GM12891 (cell line): ENCODE measurements at regions not wholly inside any gene's neighbourhood (a gene's known extent, or its start where the extent isn't known, plus 50 kb on each side); places are given as distances from the start of the nearest gene placed in this dataset.

Experiments
- POLR2A ChIP-seq: IDR thresholded peaks from 2 replicates; pipeline ENCODE4 v1.6.1; 2011; ENCODE audit warnings: low read depth, low read length, control low read depth
- POLR2AphosphoS5 ChIP-seq: IDR thresholded peaks from 2 replicates; pipeline ENCODE4 v1.6.1; 2011; ENCODE audit warnings: low read depth, low read length, control low read depth
- POU2F2 ChIP-seq: IDR thresholded peaks from 2 replicates; pipeline ENCODE4 v1.6.1; 2011; ENCODE audit warnings: low read depth, mild to moderate bottlenecking, control low read depth, low read length, moderate library complexity
- SPI1 ChIP-seq: IDR thresholded peaks from 2 replicates; pipeline ENCODE4 v1.6.1; 2011; ENCODE audit warnings: low read depth, low read length, control low read depth
- TAF1 ChIP-seq: IDR thresholded peaks from 2 replicates; pipeline ENCODE4 v1.6.1; 2011; ENCODE audit warnings: low read depth, low read length, control low read depth

DNA sequence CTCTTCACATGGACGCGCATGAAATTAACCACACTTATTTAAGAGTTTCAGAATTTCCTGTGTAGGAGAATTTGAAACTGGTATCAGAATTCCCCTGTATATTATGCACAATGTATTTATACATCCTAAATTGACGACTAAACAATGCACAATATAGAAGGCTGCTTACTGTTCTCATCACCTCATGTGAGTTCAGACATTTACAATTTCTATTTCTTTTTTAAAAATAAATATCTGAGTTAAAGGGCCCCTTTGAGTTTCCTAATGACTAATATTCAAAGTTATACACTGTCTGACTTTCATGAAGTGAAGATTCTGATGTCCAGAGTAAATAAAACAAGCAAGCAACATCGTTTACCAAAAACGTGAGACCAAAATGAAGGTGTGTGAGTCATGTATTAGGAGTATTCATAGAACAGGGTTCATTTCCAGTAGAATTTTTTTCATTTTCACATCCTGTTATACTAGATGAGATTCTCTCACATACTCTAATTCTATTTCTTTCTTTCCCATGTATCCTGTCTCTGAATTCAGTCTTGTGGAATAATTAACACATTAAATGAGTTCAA is 406.2 kb downstream of the NUP35 start:
- TF ChIP-seq POLR2A (no peak), TAF1 (no peak), POLR2AphosphoS5 (no peak), SPI1 (no peak), POU2F2 (no peak)
